ENCODE measurements at regions not wholly inside any gene's neighbourhood (a gene's known extent, or its start where the extent isn't known, plus 50 kb on each side); places are given as distances from the start of the nearest gene placed in this dataset.

DNA sequence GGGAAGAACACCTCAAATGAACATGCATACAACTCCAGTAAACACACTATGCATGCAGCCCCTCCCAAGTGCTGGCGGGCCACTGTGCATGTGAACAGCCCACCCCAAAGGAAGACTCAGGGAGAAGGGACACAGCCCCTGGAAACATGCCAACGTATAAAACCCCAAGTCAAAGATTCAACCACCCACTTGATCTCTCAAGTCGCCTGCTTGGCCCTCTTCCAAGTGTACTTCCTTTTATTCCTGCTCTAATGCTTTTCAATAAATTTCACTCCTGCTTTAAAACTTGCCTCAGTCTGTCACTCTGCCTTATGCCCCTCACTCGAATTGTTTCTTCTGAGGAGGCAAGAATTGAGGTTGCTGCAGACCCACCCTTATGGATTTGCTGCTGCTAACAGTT, 139.1 kb downstream of the C1D start:
- BruUV-seq (replicated peaks): no TSS peak
- no peak for TF ChIP-seq ZNF207 (IDR thresholded peaks at IDR 0.05; ENCODE audit: borderline replicate concordance)
- no peak for TF ChIP-seq SIN3A (IDR thresholded peaks at IDR 0.05; ENCODE audit: low read depth, low read length)
- no peak for TF ChIP-seq ZNF24 (IDR thresholded peaks at IDR 0.05)
- TF ChIP-seq, protein P1, sequence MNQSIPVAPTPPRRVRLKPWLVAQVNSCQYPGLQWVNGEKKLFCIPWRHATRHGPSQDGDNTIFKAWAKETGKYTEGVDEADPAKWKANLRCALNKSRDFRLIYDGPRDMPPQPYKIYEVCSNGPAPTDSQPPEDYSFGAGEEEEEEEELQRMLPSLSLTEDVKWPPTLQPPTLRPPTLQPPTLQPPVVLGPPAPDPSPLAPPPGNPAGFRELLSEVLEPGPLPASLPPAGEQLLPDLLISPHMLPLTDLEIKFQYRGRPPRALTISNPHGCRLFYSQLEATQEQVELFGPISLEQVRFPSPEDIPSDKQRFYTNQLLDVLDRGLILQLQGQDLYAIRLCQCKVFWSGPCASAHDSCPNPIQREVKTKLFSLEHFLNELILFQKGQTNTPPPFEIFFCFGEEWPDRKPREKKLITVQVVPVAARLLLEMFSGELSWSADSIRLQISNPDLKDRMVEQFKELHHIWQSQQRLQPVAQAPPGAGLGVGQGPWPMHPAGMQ (IDR thresholded peaks at IDR 0.05; ENCODE audit: borderline replicate concordance): no peak
- TF ChIP-seq CHD4 (IDR thresholded peaks at IDR 0.05): no peak
- TF ChIP-seq NFXL1 (IDR thresholded peaks at IDR 0.05; ENCODE audit: borderline replicate concordance): no peak
- no peak for TF ChIP-seq ZSCAN29 (IDR thresholded peaks at IDR 0.05)
- TF ChIP-seq MYC (IDR thresholded peaks at IDR 0.05; ENCODE audit: insufficient read depth, insufficient read length, insufficient replicate concordance, low read length, severe bottlenecking): no peak
- TF ChIP-seq KLF5 (IDR thresholded peaks at IDR 0.05; ENCODE audit: partially characterized antibody): no peak
- TF ChIP-seq, protein P2, sequence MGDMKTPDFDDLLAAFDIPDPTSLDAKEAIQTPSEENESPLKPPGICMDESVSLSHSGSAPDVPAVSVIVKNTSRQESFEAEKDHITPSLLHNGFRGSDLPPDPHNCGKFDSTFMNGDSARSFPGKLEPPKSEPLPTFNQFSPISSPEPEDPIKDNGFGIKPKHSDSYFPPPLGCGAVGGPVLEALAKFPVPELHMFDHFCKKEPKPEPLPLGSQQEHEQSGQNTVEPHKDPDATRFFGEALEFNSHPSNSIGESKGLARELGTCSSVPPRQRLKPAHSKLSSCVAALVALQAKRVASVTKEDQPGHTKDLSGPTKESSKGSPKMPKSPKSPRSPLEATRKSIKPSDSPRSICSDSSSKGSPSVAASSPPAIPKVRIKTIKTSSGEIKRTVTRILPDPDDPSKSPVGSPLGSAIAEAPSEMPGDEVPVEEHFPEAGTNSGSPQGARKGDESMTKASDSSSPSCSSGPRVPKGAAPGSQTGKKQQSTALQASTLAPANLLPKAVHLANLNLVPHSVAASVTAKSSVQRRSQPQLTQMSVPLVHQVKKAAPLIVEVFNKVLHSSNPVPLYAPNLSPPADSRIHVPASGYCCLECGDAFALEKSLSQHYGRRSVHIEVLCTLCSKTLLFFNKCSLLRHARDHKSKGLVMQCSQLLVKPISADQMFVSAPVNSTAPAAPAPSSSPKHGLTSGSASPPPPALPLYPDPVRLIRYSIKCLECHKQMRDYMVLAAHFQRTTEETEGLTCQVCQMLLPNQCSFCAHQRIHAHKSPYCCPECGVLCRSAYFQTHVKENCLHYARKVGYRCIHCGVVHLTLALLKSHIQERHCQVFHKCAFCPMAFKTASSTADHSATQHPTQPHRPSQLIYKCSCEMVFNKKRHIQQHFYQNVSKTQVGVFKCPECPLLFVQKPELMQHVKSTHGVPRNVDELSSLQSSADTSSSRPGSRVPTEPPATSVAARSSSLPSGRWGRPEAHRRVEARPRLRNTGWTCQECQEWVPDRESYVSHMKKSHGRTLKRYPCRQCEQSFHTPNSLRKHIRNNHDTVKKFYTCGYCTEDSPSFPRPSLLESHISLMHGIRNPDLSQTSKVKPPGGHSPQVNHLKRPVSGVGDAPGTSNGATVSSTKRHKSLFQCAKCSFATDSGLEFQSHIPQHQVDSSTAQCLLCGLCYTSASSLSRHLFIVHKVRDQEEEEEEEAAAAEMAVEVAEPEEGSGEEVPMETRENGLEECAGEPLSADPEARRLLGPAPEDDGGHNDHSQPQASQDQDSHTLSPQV (IDR thresholded peaks at IDR 0.05): no peak
- no peak for TF ChIP-seq CHD1 (IDR thresholded peaks at IDR 0.05; ENCODE audit: low read depth, low read length)
- TF ChIP-seq, protein P3, sequence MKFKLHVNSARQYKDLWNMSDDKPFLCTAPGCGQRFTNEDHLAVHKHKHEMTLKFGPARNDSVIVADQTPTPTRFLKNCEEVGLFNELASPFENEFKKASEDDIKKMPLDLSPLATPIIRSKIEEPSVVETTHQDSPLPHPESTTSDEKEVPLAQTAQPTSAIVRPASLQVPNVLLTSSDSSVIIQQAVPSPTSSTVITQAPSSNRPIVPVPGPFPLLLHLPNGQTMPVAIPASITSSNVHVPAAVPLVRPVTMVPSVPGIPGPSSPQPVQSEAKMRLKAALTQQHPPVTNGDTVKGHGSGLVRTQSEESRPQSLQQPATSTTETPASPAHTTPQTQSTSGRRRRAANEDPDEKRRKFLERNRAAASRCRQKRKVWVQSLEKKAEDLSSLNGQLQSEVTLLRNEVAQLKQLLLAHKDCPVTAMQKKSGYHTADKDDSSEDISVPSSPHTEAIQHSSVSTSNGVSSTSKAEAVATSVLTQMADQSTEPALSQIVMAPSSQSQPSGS (IDR thresholded peaks at IDR 0.05; ENCODE audit: low read length): no peak
- TF ChIP-seq, protein P4, sequence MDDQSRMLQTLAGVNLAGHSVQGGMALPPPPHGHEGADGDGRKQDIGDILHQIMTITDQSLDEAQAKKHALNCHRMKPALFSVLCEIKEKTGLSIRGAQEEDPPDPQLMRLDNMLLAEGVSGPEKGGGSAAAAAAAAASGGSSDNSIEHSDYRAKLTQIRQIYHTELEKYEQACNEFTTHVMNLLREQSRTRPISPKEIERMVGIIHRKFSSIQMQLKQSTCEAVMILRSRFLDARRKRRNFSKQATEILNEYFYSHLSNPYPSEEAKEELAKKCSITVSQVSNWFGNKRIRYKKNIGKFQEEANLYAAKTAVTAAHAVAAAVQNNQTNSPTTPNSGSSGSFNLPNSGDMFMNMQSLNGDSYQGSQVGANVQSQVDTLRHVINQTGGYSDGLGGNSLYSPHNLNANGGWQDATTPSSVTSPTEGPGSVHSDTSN (IDR thresholded peaks at IDR 0.05; ENCODE audit: insufficient replicate concordance, low read depth, low read length): no peak
- ChIA-PET POLR2A (no interaction called here), RAD21 (ENCODE audit: unreplicated experiment) (no interaction called here), CTCF (no interaction called here), SMC1A (ENCODE audit: uncharacterized antibody, unreplicated experiment) (no interaction called here)
- H3K27ac ChIP-seq (ENCODE audit: control insufficient read depth, insufficient read depth): no peak overlapping the region
- no peak overlapping the region for H3K4me3 ChIP-seq
- no peaks in the 10 kb centered on the region for H3K79me2 ChIP-seq (ENCODE audit: control insufficient read depth, insufficient read depth, low read length)
- DNase-seq (ENCODE audit: low read depth, low spot score): no peak
- H3K9me3 ChIP-seq (replicated peaks; ENCODE audit: control insufficient read depth, insufficient read depth, low read length): no peaks in the 10 kb centered on the region
- H3K4me2 ChIP-seq (ENCODE audit: control insufficient read depth, insufficient read depth): no peak overlapping the region
- H2AFZ ChIP-seq (ENCODE audit: control insufficient read depth, low read depth, low read length): no peak overlapping the region
- no peak for ATAC-seq
- no peak for FAIRE-seq
- in situ Hi-C loops (cut with MboI) (no loop called here), intact Hi-C loops (cut with micrococcal nuclease; ENCODE audit: unreplicated experiment) (no loop called here)
- H4K20me1 ChIP-seq (ENCODE audit: control insufficient read depth, insufficient read depth): no peaks in the 10 kb centered on the region
- H3K9ac ChIP-seq (ENCODE audit: control insufficient read depth, insufficient read depth, low read length): no peak overlapping the region
- no peaks in the 10 kb centered on the region for H3K36me3 ChIP-seq (ENCODE audit: control insufficient read depth in 2 of 2, insufficient read depth in 2 of 2, low read length in 1 of 2)
- H3K27me3 ChIP-seq (replicated peaks in 1 of 2; ENCODE audit: control insufficient read depth in 2 of 2, insufficient read depth in 2 of 2, low read length in 1 of 2): no peaks in the 10 kb centered on the region
- 22% methylated on average over 4 of the region's 4 CpGs for WGBS (ENCODE audit: insufficient coverage, insufficient replicate concordance, low lambda C conversion rate, missing lambda C conversion rate)
- no peaks in the 10 kb centered on the region for H3K4me1 ChIP-seq (ENCODE audit: control insufficient read depth, insufficient read depth, low read length)

All from GM12878 (cell line).